HepG2 (cell line): ENCODE measurements at regions not wholly inside any gene's neighbourhood (a gene's known extent, or its start where the extent isn't known, plus 50 kb on each side); places are given as distances from the start of the nearest gene placed in this dataset.

Experiments
- CENPBD1 ChIP-seq: sonication (generic); formaldehyde crosslinking; IDR thresholded peaks from 2 replicates; pipeline ENCODE4 v1.8.0; 2022; ENCODE audit warnings: missing genetic modification reagents, low read depth, mild to moderate bottlenecking, borderline replicate concordance
- LBX2 ChIP-seq: sonication (generic); formaldehyde crosslinking; IDR thresholded peaks from 2 replicates; pipeline ENCODE4 v1.5.0; 2020; ENCODE audit warnings: missing genetic modification reagents, mild to moderate bottlenecking, borderline replicate concordance
- REL ChIP-seq: sonication (generic); formaldehyde crosslinking; conservative IDR thresholded peaks from 2 replicates; pipeline ENCODE4 v1.8.0; 2022; ENCODE audit warnings: mild to moderate bottlenecking, missing genetic modification reagents, moderate library complexity
- ZNF253 ChIP-seq: sonication (generic); formaldehyde crosslinking; IDR thresholded peaks from 2 replicates; pipeline ENCODE4 v1.8.0; 2022; ENCODE audit warnings: mild to moderate bottlenecking, missing genetic modification reagents, borderline replicate concordance
- ZNF724P ChIP-seq: sonication (generic); formaldehyde crosslinking; IDR thresholded peaks from 2 replicates; pipeline ENCODE4 v1.8.0; 2022; ENCODE audit warnings: missing genetic modification reagents, borderline replicate concordance
- TF ChIP-seq, protein P1 (sequence below): IDR thresholded peaks from 2 replicates; pipeline ENCODE4 v1.6.1; 2018; ENCODE audit warnings: missing genetic modification reagents, mild to moderate bottlenecking, missing compliant biosample characterization
- TF ChIP-seq, protein P2 (sequence below): sonication (generic); formaldehyde crosslinking; IDR thresholded peaks from 2 replicates; pipeline ENCODE4 v1.4.0; 2020; ENCODE audit warnings: missing genetic modification reagents
- TF ChIP-seq, protein P3 (sequence below): sonication (generic); formaldehyde crosslinking; IDR thresholded peaks from 2 replicates; pipeline ENCODE4 v1.4.0; 2020; ENCODE audit warnings: missing genetic modification reagents

GRCh38 chr19:31141301-31141700, 207.9 kb downstream of the TSHZ3 start (continued):
- TF ChIP-seq, protein P1, sequence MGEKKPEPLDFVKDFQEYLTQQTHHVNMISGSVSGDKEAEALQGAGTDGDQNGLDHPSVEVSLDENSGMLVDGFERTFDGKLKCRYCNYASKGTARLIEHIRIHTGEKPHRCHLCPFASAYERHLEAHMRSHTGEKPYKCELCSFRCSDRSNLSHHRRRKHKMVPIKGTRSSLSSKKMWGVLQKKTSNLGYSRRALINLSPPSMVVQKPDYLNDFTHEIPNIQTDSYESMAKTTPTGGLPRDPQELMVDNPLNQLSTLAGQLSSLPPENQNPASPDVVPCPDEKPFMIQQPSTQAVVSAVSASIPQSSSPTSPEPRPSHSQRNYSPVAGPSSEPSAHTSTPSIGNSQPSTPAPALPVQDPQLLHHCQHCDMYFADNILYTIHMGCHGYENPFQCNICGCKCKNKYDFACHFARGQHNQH (CRISPR knock-in tag) = no peak
- TF ChIP-seq, protein P2, sequence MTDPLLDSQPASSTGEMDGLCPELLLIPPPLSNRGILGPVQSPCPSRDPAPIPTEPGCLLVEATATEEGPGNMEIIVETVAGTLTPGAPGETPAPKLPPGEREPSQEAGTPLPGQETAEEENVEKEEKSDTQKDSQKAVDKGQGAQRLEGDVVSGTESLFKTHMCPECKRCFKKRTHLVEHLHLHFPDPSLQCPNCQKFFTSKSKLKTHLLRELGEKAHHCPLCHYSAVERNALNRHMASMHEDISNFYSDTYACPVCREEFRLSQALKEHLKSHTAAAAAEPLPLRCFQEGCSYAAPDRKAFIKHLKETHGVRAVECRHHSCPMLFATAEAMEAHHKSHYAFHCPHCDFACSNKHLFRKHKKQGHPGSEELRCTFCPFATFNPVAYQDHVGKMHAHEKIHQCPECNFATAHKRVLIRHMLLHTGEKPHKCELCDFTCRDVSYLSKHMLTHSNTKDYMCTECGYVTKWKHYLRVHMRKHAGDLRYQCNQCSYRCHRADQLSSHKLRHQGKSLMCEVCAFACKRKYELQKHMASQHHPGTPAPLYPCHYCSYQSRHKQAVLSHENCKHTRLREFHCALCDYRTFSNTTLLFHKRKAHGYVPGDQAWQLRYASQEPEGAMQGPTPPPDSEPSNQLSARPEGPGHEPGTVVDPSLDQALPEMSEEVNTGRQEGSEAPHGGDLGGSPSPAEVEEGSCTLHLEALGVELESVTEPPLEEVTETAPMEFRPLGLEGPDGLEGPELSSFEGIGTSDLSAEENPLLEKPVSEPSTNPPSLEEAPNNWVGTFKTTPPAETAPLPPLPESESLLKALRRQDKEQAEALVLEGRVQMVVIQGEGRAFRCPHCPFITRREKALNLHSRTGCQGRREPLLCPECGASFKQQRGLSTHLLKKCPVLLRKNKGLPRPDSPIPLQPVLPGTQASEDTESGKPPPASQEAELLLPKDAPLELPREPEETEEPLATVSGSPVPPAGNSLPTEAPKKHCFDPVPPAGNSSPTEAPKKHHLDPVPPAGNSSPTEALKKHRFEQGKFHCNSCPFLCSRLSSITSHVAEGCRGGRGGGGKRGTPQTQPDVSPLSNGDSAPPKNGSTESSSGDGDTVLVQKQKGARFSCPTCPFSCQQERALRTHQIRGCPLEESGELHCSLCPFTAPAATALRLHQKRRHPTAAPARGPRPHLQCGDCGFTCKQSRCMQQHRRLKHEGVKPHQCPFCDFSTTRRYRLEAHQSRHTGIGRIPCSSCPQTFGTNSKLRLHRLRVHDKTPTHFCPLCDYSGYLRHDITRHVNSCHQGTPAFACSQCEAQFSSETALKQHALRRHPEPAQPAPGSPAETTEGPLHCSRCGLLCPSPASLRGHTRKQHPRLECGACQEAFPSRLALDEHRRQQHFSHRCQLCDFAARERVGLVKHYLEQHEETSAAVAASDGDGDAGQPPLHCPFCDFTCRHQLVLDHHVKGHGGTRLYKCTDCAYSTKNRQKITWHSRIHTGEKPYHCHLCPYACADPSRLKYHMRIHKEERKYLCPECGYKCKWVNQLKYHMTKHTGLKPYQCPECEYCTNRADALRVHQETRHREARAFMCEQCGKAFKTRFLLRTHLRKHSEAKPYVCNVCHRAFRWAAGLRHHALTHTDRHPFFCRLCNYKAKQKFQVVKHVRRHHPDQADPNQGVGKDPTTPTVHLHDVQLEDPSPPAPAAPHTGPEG (CRISPR knock-in tag) = no peak
- TF ChIP-seq LBX2 (CRISPR knock-in tag) = no peak
- no peak for TF ChIP-seq REL (CRISPR knock-in tag)
- TF ChIP-seq, protein P3, sequence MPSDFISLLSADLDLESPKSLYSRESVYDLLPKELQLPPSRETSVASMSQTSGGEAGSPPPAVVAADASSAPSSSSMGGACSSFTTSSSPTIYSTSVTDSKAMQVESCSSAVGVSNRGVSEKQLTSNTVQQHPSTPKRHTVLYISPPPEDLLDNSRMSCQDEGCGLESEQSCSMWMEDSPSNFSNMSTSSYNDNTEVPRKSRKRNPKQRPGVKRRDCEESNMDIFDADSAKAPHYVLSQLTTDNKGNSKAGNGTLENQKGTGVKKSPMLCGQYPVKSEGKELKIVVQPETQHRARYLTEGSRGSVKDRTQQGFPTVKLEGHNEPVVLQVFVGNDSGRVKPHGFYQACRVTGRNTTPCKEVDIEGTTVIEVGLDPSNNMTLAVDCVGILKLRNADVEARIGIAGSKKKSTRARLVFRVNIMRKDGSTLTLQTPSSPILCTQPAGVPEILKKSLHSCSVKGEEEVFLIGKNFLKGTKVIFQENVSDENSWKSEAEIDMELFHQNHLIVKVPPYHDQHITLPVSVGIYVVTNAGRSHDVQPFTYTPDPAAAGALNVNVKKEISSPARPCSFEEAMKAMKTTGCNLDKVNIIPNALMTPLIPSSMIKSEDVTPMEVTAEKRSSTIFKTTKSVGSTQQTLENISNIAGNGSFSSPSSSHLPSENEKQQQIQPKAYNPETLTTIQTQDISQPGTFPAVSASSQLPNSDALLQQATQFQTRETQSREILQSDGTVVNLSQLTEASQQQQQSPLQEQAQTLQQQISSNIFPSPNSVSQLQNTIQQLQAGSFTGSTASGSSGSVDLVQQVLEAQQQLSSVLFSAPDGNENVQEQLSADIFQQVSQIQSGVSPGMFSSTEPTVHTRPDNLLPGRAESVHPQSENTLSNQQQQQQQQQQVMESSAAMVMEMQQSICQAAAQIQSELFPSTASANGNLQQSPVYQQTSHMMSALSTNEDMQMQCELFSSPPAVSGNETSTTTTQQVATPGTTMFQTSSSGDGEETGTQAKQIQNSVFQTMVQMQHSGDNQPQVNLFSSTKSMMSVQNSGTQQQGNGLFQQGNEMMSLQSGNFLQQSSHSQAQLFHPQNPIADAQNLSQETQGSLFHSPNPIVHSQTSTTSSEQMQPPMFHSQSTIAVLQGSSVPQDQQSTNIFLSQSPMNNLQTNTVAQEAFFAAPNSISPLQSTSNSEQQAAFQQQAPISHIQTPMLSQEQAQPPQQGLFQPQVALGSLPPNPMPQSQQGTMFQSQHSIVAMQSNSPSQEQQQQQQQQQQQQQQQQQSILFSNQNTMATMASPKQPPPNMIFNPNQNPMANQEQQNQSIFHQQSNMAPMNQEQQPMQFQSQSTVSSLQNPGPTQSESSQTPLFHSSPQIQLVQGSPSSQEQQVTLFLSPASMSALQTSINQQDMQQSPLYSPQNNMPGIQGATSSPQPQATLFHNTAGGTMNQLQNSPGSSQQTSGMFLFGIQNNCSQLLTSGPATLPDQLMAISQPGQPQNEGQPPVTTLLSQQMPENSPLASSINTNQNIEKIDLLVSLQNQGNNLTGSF (CRISPR knock-in tag) = no peak
- TF ChIP-seq ZNF724P = no peak
- no peak for TF ChIP-seq ZNF253 (CRISPR knock-in tag)
- no peak for TF ChIP-seq CENPBD1 (CRISPR knock-in tag)
